B cell (primary cell): ENCODE measurements at regions not wholly inside any gene's neighbourhood (a gene's known extent, or its start where the extent isn't known, plus 50 kb on each side); places are given as distances from the start of the nearest gene placed in this dataset.

Experiments
- ATAC-seq: fragments of 200-7000 bp; cut with Tn5 transposase; one replicate; pipeline ENCODE4 v1.10.0; 2021; ENCODE audit warnings: low read depth, mild to moderate bottlenecking, moderate number of reproducible peaks, moderate library complexity
- CTCF ChIA-PET: fragments of 350-600 bp; sonication (Branson Sonifier 250); formaldehyde crosslinking; loops from one replicate; lab custom pipeline; 2021; ENCODE audit warnings: antibody characterized with exemption, inconsistent platforms; lab: Charles Lee
- POLR2A ChIA-PET: fragments of 350-600 bp; sonication (Branson Sonifier 250); formaldehyde crosslinking; loops from one replicate; lab custom pipeline; 2021; ENCODE audit warnings: antibody characterized with exemption; lab: Charles Lee
- DNase-seq: peaks from one replicate; pipeline ENCODE4 v3.0.0; 2013
- H2AFZ ChIP-seq: 2 replicates; pipeline ENCODE4 v1.6.1; 2012; ENCODE audit warnings: mild to moderate bottlenecking, low read depth, low read length; ENCODE audit not compliant: insufficient read depth, poor library complexity, severe bottlenecking
- H3K27ac ChIP-seq, 2 donors: 1 replicate in 1 of 2; 2 replicates in 1 of 2; pipeline ENCODE4 v1.5.1; 2012 to 2013; ENCODE audit warnings: low read length in 2 of 2, mild to moderate bottlenecking in 2 of 2, moderate library complexity in 1 of 2
- H3K27me3 ChIP-seq, 4 experiments: fragments of 200-600 bp in 1 of 4; sonication (generic) in 1 of 4; replicated peaks in 1 of 4; 1 replicate in 2 of 4; 2 replicates in 2 of 4; pipeline versions ENCODE4 v1.6.1 to v1.7.0; 2013 to 2016; ENCODE audit warnings: low read length in 3 of 4, mild to moderate bottlenecking in 2 of 4, mixed read lengths in 1 of 4, moderate library complexity in 1 of 4; ENCODE audit not compliant: insufficient read depth in 4 of 4, control insufficient read depth in 3 of 4; ENCODE audit errors: control extremely low read depth in 1 of 4
- H3K36me3 ChIP-seq, 2 experiments: replicated peaks in 1 of 2; 1 replicate in 1 of 2; 2 replicates in 1 of 2; pipeline versions ENCODE4 v1.6.1 to v1.7.1; 2013; ENCODE audit warnings: low read length in 1 of 2; ENCODE audit not compliant: insufficient read depth in 2 of 2, control insufficient read depth in 1 of 2; ENCODE audit errors: control extremely low read depth in 1 of 2, extremely low read depth in 1 of 2
- H3K4me1 ChIP-seq, 2 donors: fragments of 200-600 bp in 1 of 2; sonication (generic) in 1 of 2; 1 replicate in 1 of 2; 2 replicates in 1 of 2; pipeline versions ENCODE4 v1.5.1 to v1.6.1; 2013 to 2017; ENCODE audit warnings: low read length in 2 of 2; ENCODE audit not compliant: control insufficient read depth in 2 of 2, insufficient read depth in 2 of 2
- H3K4me2 ChIP-seq: replicated peaks from 2 replicates; pipeline ENCODE3; 2012; ENCODE audit warnings: mild to moderate bottlenecking, low read depth, low read length; ENCODE audit not compliant: poor library complexity, severe bottlenecking
- H3K4me3 ChIP-seq, 5 experiments: fragments of 200-600 bp in 1 of 5; sonication (generic) in 1 of 5; 1 replicate in 3 of 5; 2 replicates in 2 of 5; pipeline versions ENCODE4 v1.5.1 to v1.7.0; 2011 to 2016; ENCODE audit warnings: low read length in 4 of 5, mild to moderate bottlenecking in 4 of 5, low read depth in 2 of 5, control low read depth in 1 of 5, moderate library complexity in 1 of 5; ENCODE audit not compliant: insufficient read depth in 1 of 5; ENCODE audit errors: control extremely low read depth in 1 of 5, extremely low read depth in 1 of 5
- H3K79me2 ChIP-seq: fragments of 200-600 bp; sonication (generic); one replicate; pipeline ENCODE4 v1.6.0; 2016; ENCODE audit warnings: low read length; ENCODE audit not compliant: control insufficient read depth, insufficient read depth
- H3K9ac ChIP-seq: fragments of 200-600 bp; sonication (generic); 2 replicates; pipeline ENCODE4 v1.6.1; 2017; ENCODE audit warnings: mild to moderate bottlenecking, low read length, moderate library complexity
- H3K9me3 ChIP-seq, 3 donors: one replicate each; pipeline versions ENCODE4 v1.6.1 to v1.7.1; 2013; ENCODE audit warnings: low read length in 2 of 3; ENCODE audit not compliant: control insufficient read depth in 2 of 3, insufficient read depth in 1 of 3; ENCODE audit errors: control extremely low read depth in 1 of 3
- H4K20me1 ChIP-seq: 2 replicates; pipeline ENCODE4 v1.6.0; 2012; ENCODE audit warnings: mild to moderate bottlenecking, low read length; ENCODE audit not compliant: insufficient read depth, control insufficient read depth, poor library complexity, severe bottlenecking
- H3K27ac Mint-ChIP-seq: one replicate; pipeline ENCODE4 v1.8.0; 2021; ENCODE audit warnings: mixed read lengths
- H3K27me3 Mint-ChIP-seq: one replicate; pipeline ENCODE4 v1.8.0; 2021; ENCODE audit warnings: mixed read lengths
- H3K4me1 Mint-ChIP-seq: one replicate; pipeline ENCODE4 v1.8.0; 2021; ENCODE audit warnings: mixed read lengths
- H3K4me3 Mint-ChIP-seq: one replicate; pipeline ENCODE4 v1.8.0; 2021; ENCODE audit warnings: mixed read lengths
- H3K9me3 Mint-ChIP-seq: one replicate; pipeline ENCODE4 v1.8.0; 2022; ENCODE audit warnings: mixed read lengths; ENCODE audit not compliant: insufficient read depth
- EZH2 ChIP-seq: IDR thresholded peaks from 2 replicates; pipeline ENCODE4 v1.6.1; 2012; ENCODE audit warnings: borderline replicate concordance, low read depth, mild to moderate bottlenecking, moderate library complexity, low read length; ENCODE audit not compliant: insufficient read depth, poor library complexity, severe bottlenecking
- WGBS: methylation state at CpG from one replicate; pipeline ENCODE4 v1.1.5; 2013; ENCODE audit warnings: missing lambda C conversion rate; ENCODE audit not compliant: insufficient coverage; 5-methylcytosine and 5-hydroxymethylcytosine counted together
- intact Hi-C: fragments of 100-400 bp; cut with micrococcal nuclease; formaldehyde crosslinking; loops from one replicate; pipeline ENCODE4 v1.10.0; 2022
- TF ChIP-seq, protein P1 (sequence below): fragments of 200-600 bp; IDR thresholded peaks from one replicate; pipeline ENCODE4 v1.8.0; 2022; ENCODE audit warnings: antibody characterized with exemption, mild to moderate bottlenecking

DNA sequence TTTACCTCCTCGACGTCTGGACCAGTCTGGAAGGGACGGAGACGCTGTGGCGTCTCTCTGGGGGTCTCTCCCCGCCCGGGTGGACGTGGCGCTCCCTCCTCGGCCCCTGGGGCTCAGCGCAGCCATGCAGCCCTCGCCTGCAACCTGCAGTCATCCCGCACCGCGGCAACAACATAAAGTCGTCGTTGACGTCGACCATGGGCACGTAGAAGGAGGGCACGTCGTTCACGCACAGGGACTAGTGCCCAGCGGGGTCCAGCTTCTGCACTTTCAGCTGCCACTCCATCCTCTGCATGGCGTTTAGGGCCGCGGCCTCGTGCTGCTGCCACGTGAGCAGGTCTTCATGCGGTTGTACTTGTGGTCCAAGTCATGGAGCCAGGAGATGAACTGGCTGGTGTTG, 889.6 kb upstream of the LRRTM1 start:
- Histone ChIP-seq H2AFZ (no peak overlapping the region), H3K79me2 (no peaks in the 10 kb centered on the region), H3K9ac (no peak overlapping the region), H3K9me3 (peaks cover 0 to 47% (median 0%) of the 10 kb centered on the region in 3 donors), H3K4me2 (no peak overlapping the region), H3K4me3 (no peak overlapping the region), H4K20me1 (no peaks in the 10 kb centered on the region), H3K36me3 (no peaks in the 10 kb centered on the region), H3K27ac (no peak overlapping the region), H3K27me3 (no peaks in the 10 kb centered on the region), H3K4me1 (no peaks in the 10 kb centered on the region)
- peaks cover 4% of the 10 kb centered on the region for H3K9me3 Mint-ChIP-seq
- CTCF ChIA-PET: no interaction called here
- DNase-seq (no peak), ATAC-seq (no peak)
- intact Hi-C loops: no loop called here
- H3K27me3 Mint-ChIP-seq: no peaks in the 10 kb centered on the region
- H3K4me1 Mint-ChIP-seq: no peaks in the 10 kb centered on the region
- H3K4me3 Mint-ChIP-seq: no peak overlapping the region
- POLR2A ChIA-PET: no interaction called here
- WGBS: 96% methylated on average over 30 of the region's 30 CpGs
- H3K27ac Mint-ChIP-seq: no peak overlapping the region
- TF ChIP-seq EZH2: no peak
- TF ChIP-seq, protein P1, sequence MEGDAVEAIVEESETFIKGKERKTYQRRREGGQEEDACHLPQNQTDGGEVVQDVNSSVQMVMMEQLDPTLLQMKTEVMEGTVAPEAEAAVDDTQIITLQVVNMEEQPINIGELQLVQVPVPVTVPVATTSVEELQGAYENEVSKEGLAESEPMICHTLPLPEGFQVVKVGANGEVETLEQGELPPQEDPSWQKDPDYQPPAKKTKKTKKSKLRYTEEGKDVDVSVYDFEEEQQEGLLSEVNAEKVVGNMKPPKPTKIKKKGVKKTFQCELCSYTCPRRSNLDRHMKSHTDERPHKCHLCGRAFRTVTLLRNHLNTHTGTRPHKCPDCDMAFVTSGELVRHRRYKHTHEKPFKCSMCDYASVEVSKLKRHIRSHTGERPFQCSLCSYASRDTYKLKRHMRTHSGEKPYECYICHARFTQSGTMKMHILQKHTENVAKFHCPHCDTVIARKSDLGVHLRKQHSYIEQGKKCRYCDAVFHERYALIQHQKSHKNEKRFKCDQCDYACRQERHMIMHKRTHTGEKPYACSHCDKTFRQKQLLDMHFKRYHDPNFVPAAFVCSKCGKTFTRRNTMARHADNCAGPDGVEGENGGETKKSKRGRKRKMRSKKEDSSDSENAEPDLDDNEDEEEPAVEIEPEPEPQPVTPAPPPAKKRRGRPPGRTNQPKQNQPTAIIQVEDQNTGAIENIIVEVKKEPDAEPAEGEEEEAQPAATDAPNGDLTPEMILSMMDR: no peak

DNA sequence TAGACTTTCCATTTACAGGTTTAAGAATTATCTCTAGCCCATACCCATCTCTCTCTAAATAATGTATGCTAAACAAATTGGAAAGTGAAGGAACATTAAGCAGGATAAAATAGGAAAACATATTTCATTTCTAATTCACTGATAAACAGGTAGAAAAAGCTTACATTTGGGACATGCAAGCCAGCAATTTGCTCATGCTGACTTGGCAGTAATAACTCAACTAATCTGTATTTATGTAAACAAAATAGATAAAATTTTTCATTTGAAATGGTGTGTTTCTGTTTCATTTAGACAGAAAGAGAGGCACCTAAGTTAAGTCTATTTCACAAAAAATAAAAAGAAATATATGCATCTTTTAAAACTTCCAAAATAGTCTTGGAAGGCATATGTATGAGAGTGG, 877.3 kb upstream of the LRRTM1 start:
- Mint-ChIP-seq H3K27ac (no peak overlapping the region), H3K27me3 (no peaks in the 10 kb centered on the region), H3K9me3 (no peaks in the 10 kb centered on the region), H3K4me1 (no peaks in the 10 kb centered on the region), H3K4me3 (no peak overlapping the region)
- no peak overlapping the region for H3K27ac ChIP-seq
- peaks cover 0 to 7% (median 0%) of the 10 kb centered on the region in 3 donors for H3K9me3 ChIP-seq
- no peak for ATAC-seq
- ChIA-PET CTCF (no interaction called here), POLR2A (no interaction called here)
- no peak overlapping the region for H3K4me3 ChIP-seq
- no peaks in the 10 kb centered on the region for H3K4me1 ChIP-seq
- H4K20me1 ChIP-seq: no peaks in the 10 kb centered on the region
- DNase-seq: no peak
- intact Hi-C loops: no loop called here
- H3K9ac ChIP-seq: no peak overlapping the region
- H3K4me2 ChIP-seq: no peak overlapping the region
- no peak overlapping the region for H2AFZ ChIP-seq
- H3K27me3 ChIP-seq: no peaks in the 10 kb centered on the region
- no peaks in the 10 kb centered on the region for H3K36me3 ChIP-seq
- no peaks in the 10 kb centered on the region for H3K79me2 ChIP-seq
- TF ChIP-seq, protein P1: no peak
- TF ChIP-seq EZH2: no peak
